ENCODE measurements at regions not wholly inside any gene's neighbourhood (a gene's known extent, or its start where the extent isn't known, plus 50 kb on each side); places are given as distances from the start of the nearest gene placed in this dataset.

DNA sequence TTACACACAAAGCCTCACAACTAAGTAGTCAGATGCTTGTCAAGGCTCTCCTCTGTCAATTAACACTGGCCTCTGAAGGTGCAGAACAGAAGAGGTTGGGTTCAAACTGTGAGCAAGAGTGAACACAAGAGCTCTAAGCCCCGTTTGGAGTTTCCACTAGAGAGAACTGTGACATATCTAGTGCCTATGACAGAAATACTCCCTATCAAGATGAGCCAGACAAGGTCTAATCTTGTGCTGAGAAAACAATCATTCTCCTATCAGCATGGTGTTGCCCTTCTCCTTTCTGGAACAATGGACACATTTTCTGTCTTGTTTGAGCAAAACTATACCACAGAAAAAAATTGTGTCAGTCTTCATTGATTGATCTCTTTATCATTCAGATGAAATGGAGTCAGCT is 62.4 kb upstream of the CCDC71L start:
- no peak for DNase-seq (ENCODE audit: low spot score)
- TF ChIP-seq, protein P1, sequence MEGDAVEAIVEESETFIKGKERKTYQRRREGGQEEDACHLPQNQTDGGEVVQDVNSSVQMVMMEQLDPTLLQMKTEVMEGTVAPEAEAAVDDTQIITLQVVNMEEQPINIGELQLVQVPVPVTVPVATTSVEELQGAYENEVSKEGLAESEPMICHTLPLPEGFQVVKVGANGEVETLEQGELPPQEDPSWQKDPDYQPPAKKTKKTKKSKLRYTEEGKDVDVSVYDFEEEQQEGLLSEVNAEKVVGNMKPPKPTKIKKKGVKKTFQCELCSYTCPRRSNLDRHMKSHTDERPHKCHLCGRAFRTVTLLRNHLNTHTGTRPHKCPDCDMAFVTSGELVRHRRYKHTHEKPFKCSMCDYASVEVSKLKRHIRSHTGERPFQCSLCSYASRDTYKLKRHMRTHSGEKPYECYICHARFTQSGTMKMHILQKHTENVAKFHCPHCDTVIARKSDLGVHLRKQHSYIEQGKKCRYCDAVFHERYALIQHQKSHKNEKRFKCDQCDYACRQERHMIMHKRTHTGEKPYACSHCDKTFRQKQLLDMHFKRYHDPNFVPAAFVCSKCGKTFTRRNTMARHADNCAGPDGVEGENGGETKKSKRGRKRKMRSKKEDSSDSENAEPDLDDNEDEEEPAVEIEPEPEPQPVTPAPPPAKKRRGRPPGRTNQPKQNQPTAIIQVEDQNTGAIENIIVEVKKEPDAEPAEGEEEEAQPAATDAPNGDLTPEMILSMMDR (IDR thresholded peaks at IDR 0.05) = no peak

GRCh38 chr7:106729720-106730385 is 68.9 kb upstream of the CCDC71L start:
- Histone ChIP-seq H3K4me3 (no peak overlapping the region), H3K27ac (no peak overlapping the region)
- DNase-seq (ENCODE audit: low spot score) = no peak
- TF ChIP-seq, protein P1 (IDR thresholded peaks at IDR 0.05) = no peak

More for the DNA sequence above, 62.4 kb upstream of the CCDC71L start:
- Histone ChIP-seq H3K4me3 (no peak overlapping the region), H3K27ac (no peak overlapping the region)

- Histone ChIP-seq H3K27ac (no peak overlapping the region), H3K4me3 (no peak overlapping the region)
- DNase-seq (ENCODE audit: low spot score) = no peak
- TF ChIP-seq, protein P1 (IDR thresholded peaks at IDR 0.05) = no peak
These were observed 70.2 kb upstream of the CCDC71L start for GRCh38 chr7:106731187-106731586.

- no peak for DNase-seq (ENCODE audit: low spot score)
- Histone ChIP-seq H3K27ac (no peak overlapping the region), H3K4me3 (no peak overlapping the region)
- TF ChIP-seq, protein P1 (IDR thresholded peaks at IDR 0.05) = no peak
These were observed 70.9 kb upstream of the CCDC71L start for GRCh38 chr7:106731646-106732444.

DNA sequence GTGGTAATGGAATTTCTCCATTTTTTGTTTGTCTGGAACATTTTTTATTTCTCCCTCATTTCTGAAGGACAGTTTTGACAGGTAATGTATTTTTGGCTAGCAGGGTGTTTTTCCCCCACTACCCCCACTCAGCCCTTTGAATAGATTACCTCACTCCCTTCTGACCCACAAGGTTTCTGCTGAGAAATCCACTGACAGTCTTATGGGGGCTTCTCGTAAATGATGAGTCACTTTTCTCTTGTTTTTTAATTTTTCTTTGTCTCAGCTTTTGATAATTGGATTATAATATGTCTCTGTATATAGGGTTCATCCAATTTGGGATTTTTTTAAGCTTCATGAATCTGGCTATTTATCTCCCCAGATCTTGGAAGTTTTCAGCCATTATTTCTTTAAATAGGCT is 74.7 kb upstream of the CCDC71L start:
- DNase-seq (ENCODE audit: low spot score) = no peak
- H3K27ac ChIP-seq = no peak overlapping the region
- no peak overlapping the region for H3K4me3 ChIP-seq
- TF ChIP-seq, protein P1 (IDR thresholded peaks at IDR 0.05) = no peak

- no peak overlapping the region for H3K27ac ChIP-seq
- no peak for DNase-seq (ENCODE audit: low spot score)
These were observed 75.2 kb upstream of the CCDC71L start for GRCh38 chr7:106736123-106736507.

More at GRCh38 chr7:106736123-106736507, 75.2 kb upstream of the CCDC71L start:
- no peak overlapping the region for H3K4me3 ChIP-seq
- TF ChIP-seq, protein P1 (IDR thresholded peaks at IDR 0.05) = no peak
